ENCODE measurements at regions not wholly inside any gene's neighbourhood (a gene's known extent, or its start where the extent isn't known, plus 50 kb on each side); places are given as distances from the start of the nearest gene placed in this dataset.

DNA sequence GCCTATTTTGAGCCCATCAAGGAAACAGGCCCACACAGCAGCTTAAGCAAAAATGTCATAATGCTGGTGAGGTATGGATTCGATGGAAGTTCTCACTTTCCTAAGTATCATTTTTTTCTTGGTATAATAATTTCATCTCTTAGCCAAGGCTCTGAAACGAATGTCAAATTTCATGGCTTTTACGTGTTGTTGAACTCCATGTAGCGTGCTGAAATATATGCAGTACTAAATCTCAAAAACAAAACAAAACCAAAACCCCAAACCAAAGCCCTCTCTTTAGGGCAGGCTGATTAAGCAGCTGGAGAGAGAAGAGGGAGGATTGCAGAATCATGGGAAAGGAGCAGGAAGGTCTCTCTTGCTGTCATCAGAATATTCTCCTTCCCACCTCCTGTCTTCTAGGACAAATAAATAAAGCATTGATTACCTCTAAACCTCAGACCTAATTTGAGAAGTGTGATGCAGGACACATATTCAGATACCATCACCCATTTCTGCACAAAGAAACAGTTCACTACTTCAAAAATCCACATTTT lies 58.3 kb downstream of the TMEM174 start:
- Histone ChIP-seq H3K27ac (ENCODE audit: low read depth) (no peak overlapping the region), H4K20me1 (replicated peaks; ENCODE audit: insufficient read depth) (peaks cover 7% of the 10 kb centered on the region), H3K79me2 (replicated peaks; ENCODE audit: insufficient read depth) (no peaks in the 10 kb centered on the region), H2AFZ (peak overlapping the region; percentile 98; the same call in 1 of the 2 replicates), H3K4me2 (peak overlapping the region; percentile 82), H3K27me3 (ENCODE audit: insufficient read depth) (peaks cover 100% of the 10 kb centered on the region), H3K9me2 (ENCODE audit: insufficient read depth) (no peaks in the 10 kb centered on the region), H3K36me3 (ENCODE audit: insufficient read depth) (no peaks in the 10 kb centered on the region), H3K4me3 (peak overlapping the region; percentile 68), H3F3A (replicated peaks; ENCODE audit: low read depth) (peaks cover 9% of the 10 kb centered on the region), H3K4me1 (ENCODE audit: insufficient read depth) (peaks cover 46% of the 10 kb centered on the region)
- peaks cover 95% of the 10 kb centered on the region for H3K27me3 Mint-ChIP-seq (ENCODE audit: insufficient read depth, low read depth, poor library complexity)
- ATAC-seq, result no peak
- H3K27ac Mint-ChIP-seq, result no peak overlapping the region
- peak overlapping the region; percentile 60; the same call in 2 of the 3 replicates for H3K4me3 Mint-ChIP-seq
- H3K36me3 Mint-ChIP-seq (ENCODE audit: low read depth), result no peaks in the 10 kb centered on the region
- peaks cover 27% of the 10 kb centered on the region for H3K4me1 Mint-ChIP-seq
- H3K9me3 Mint-ChIP-seq, result no peaks in the 10 kb centered on the region
- TF ChIP-seq EZH2phosphoT487 (IDR thresholded peaks at IDR 0.05; ENCODE audit: unreplicated experiment), result no peak
- peak; percentile 65 for TF ChIP-seq EZH2 (IDR thresholded peaks at IDR 0.05; ENCODE audit: low read depth, unreplicated experiment)
- no peak for DNase-seq (ENCODE audit: low spot score)

DNA sequence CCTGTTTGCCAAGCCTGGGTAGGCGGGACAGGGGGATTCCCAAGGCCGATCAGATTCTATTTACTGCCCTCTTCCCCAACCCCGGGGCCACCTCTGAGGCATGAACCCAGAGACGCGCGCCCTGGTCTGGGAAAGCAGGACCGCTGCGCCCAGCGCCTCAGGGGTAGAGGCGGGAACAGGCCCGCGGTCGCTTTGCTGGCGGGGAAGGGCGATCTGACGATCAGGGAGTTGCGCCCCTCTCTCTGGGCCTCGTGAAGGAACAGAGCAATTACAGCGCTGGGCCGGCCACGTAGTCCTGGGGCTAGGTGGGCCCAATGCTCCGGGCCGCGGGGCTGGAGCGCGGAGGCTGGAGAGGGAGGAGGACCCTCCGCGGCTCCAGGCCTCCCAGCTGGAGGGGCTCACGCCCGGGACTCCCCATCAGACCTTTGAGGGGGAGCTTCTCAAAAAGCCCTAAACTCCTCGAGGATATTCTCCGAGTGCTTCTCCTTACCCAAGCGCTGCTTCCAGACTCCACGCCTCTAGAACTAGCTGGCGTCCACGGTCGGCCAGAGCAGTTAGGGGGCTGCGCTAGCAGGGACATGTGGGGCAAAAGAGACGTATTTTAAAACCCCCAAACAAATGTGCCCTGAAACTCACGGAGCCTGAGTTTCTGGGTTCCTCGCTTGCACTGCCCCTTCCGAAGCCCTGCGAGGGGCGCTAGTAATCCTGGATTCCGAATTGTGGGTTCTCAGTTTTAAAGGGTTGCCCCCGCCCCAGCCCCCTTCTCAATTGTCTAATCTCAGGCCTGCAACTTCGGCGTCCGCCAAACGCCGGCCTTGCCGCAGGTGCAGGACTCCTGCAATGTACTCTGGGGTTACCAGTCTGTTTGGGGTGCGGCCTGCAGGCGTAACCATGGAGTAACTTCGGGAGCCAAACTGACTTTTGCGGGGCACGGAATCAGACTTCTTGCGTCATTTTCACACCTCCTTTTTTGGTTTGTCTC lies 57.6 kb downstream of the TMEM174 start:
- H3K4me3 Mint-ChIP-seq, result peak overlapping the region; percentile 60
- H3K4me1 ChIP-seq (ENCODE audit: insufficient read depth), result peaks cover 46% of the 10 kb centered on the region
- H3K36me3 ChIP-seq (ENCODE audit: insufficient read depth), result no peaks in the 10 kb centered on the region
- H3F3A ChIP-seq (replicated peaks; ENCODE audit: low read depth), result peaks cover 9% of the 10 kb centered on the region
- peak; percentile 78 for DNase-seq (ENCODE audit: low spot score)
- H3K4me1 Mint-ChIP-seq, result peaks cover 27% of the 10 kb centered on the region
- H3K4me3 ChIP-seq, result peak overlapping the region; percentile 55
- no peak overlapping the region for H3K27ac ChIP-seq (ENCODE audit: low read depth)
- H2AFZ ChIP-seq, result peak overlapping the region; percentile 98
- peak overlapping the region; percentile 82 for H3K4me2 ChIP-seq
- no peaks in the 10 kb centered on the region for H3K9me3 Mint-ChIP-seq
- H3K27me3 Mint-ChIP-seq (ENCODE audit: insufficient read depth, low read depth, poor library complexity), result peaks cover 88% of the 10 kb centered on the region
- no peak overlapping the region for H3K27ac Mint-ChIP-seq
- peaks cover 99% of the 10 kb centered on the region for H3K27me3 ChIP-seq (ENCODE audit: insufficient read depth)
- H3K79me2 ChIP-seq (replicated peaks; ENCODE audit: insufficient read depth), result no peaks in the 10 kb centered on the region
- peak; percentile 52 for ATAC-seq
- H4K20me1 ChIP-seq (replicated peaks; ENCODE audit: insufficient read depth), result peaks cover 7% of the 10 kb centered on the region
- H3K9me2 ChIP-seq (ENCODE audit: insufficient read depth), result no peaks in the 10 kb centered on the region
- H3K36me3 Mint-ChIP-seq (ENCODE audit: low read depth), result no peaks in the 10 kb centered on the region
- TF ChIP-seq ZNF114 (CRISPR knock-in tag; IDR thresholded peaks at IDR 0.05) (no peak), EZH2 (IDR thresholded peaks at IDR 0.05; ENCODE audit: low read depth, unreplicated experiment) (peak; percentile 52), ZNF331 (CRISPR knock-in tag; IDR thresholded peaks at IDR 0.05; ENCODE audit: low read depth) (no peak), EZH2phosphoT487 (IDR thresholded peaks at IDR 0.05; ENCODE audit: unreplicated experiment) (peak; percentile 52), STAT1 (IDR thresholded peaks at IDR 0.05; ENCODE audit: unreplicated experiment) (no peak), CREB1 (CRISPR knock-in tag; IDR thresholded peaks at IDR 0.05; ENCODE audit: low read depth) (no peak), POLR2AphosphoS5 (IDR thresholded peaks at IDR 0.05; ENCODE audit: low read depth) (no peak)
- TF ChIP-seq, protein P1, sequence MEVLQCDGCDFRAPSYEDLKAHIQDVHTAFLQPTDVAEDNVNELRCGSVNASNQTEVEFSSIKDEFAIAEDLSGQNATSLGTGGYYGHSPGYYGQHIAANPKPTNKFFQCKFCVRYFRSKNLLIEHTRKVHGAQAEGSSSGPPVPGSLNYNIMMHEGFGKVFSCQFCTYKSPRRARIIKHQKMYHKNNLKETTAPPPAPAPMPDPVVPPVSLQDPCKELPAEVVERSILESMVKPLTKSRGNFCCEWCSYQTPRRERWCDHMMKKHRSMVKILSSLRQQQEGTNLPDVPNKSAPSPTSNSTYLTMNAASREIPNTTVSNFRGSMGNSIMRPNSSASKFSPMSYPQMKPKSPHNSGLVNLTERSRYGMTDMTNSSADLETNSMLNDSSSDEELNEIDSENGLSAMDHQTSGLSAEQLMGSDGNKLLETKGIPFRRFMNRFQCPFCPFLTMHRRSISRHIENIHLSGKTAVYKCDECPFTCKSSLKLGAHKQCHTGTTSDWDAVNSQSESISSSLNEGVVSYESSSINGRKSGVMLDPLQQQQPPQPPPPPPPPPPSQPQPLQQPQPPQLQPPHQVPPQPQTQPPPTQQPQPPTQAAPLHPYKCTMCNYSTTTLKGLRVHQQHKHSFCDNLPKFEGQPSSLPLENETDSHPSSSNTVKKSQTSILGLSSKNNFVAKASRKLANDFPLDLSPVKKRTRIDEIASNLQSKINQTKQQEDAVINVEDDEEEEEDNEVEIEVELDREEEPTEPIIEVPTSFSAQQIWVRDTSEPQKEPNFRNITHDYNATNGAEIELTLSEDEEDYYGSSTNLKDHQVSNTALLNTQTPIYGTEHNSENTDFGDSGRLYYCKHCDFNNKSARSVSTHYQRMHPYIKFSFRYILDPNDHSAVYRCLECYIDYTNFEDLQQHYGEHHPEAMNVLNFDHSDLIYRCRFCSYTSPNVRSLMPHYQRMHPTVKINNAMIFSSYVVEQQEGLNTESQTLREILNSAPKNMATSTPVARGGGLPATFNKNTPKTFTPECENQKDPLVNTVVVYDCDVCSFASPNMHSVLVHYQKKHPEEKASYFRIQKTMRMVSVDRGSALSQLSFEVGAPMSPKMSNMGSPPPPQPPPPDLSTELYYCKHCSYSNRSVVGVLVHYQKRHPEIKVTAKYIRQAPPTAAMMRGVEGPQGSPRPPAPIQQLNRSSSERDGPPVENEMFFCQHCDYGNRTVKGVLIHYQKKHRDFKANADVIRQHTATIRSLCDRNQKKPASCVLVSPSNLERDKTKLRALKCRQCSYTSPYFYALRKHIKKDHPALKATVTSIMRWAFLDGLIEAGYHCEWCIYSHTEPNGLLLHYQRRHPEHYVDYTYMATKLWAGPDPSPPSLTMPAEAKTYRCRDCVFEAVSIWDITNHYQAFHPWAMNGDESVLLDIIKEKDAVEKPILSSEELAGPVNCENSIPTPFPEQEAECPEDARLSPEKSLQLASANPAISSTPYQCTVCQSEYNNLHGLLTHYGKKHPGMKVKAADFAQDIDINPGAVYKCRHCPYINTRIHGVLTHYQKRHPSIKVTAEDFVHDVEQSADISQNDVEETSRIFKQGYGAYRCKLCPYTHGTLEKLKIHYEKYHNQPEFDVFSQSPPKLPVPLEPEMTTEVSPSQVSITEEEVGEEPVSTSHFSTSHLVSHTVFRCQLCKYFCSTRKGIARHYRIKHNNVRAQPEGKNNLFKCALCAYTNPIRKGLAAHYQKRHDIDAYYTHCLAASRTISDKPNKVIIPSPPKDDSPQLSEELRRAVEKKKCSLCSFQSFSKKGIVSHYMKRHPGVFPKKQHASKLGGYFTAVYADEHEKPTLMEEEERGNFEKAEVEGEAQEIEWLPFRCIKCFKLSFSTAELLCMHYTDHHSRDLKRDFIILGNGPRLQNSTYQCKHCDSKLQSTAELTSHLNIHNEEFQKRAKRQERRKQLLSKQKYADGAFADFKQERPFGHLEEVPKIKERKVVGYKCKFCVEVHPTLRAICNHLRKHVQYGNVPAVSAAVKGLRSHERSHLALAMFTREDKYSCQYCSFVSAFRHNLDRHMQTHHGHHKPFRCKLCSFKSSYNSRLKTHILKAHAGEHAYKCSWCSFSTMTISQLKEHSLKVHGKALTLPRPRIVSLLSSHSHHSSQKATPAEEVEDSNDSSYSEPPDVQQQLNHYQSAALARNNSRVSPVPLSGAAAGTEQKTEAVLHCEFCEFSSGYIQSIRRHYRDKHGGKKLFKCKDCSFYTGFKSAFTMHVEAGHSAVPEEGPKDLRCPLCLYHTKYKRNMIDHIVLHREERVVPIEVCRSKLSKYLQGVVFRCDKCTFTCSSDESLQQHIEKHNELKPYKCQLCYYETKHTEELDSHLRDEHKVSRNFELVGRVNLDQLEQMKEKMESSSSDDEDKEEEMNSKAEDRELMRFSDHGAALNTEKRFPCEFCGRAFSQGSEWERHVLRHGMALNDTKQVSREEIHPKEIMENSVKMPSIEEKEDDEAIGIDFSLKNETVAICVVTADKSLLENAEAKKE (CRISPR knock-in tag; IDR thresholded peaks at IDR 0.05), result no peak
- TF ChIP-seq, protein P2, sequence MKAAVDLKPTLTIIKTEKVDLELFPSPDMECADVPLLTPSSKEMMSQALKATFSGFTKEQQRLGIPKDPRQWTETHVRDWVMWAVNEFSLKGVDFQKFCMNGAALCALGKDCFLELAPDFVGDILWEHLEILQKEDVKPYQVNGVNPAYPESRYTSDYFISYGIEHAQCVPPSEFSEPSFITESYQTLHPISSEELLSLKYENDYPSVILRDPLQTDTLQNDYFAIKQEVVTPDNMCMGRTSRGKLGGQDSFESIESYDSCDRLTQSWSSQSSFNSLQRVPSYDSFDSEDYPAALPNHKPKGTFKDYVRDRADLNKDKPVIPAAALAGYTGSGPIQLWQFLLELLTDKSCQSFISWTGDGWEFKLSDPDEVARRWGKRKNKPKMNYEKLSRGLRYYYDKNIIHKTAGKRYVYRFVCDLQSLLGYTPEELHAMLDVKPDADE (IDR thresholded peaks at IDR 0.05), result no peak
